SK-N-SH (cell line): ENCODE measurements at regions not wholly inside any gene's neighbourhood (a gene's known extent, or its start where the extent isn't known, plus 50 kb on each side); places are given as distances from the start of the nearest gene placed in this dataset.

Source experiments
- CTCF ChIP-seq: fragments of 200-600 bp; sonication (generic); IDR thresholded peaks from 2 replicates; pipeline ENCODE4 v1.6.1; 2017; ENCODE audit warnings: antibody characterized with exemption, mild to moderate bottlenecking, moderate library complexity
- GATA2 ChIP-seq: sonication (generic); formaldehyde crosslinking; IDR thresholded peaks from 2 replicates; pipeline ENCODE4 v1.5.0; 2020; ENCODE audit warnings: mild to moderate bottlenecking, missing genetic modification reagents
- MAX ChIP-seq: IDR thresholded peaks from 2 replicates; pipeline ENCODE4 v1.4.0; 2012; ENCODE audit warnings: low read depth
- MEF2A ChIP-seq: IDR thresholded peaks from 2 replicates; pipeline ENCODE4 v1.4.0; 2012; ENCODE audit warnings: low read depth, borderline replicate concordance
- POLR2AphosphoS5 ChIP-seq: IDR thresholded peaks from 2 replicates; pipeline ENCODE4 v1.6.1; 2012; ENCODE audit warnings: low read depth, low read length
- SIN3A ChIP-seq: IDR thresholded peaks from 2 replicates; pipeline ENCODE4 v1.6.1; 2012; ENCODE audit warnings: low read depth, mild to moderate bottlenecking, low read length, moderate library complexity, borderline replicate concordance

- TF ChIP-seq CTCF (no peak), POLR2AphosphoS5 (no peak), MAX (no peak), GATA2 (CRISPR knock-in tag) (no peak), SIN3A (no peak), MEF2A (no peak)
Observed at GRCh38 chr22:49169074-49169744, 658.5 kb downstream of the BRD1 start.
